ENCODE measurements at regions not wholly inside any gene's neighbourhood (a gene's known extent, or its start where the extent isn't known, plus 50 kb on each side); places are given as distances from the start of the nearest gene placed in this dataset.

DNA sequence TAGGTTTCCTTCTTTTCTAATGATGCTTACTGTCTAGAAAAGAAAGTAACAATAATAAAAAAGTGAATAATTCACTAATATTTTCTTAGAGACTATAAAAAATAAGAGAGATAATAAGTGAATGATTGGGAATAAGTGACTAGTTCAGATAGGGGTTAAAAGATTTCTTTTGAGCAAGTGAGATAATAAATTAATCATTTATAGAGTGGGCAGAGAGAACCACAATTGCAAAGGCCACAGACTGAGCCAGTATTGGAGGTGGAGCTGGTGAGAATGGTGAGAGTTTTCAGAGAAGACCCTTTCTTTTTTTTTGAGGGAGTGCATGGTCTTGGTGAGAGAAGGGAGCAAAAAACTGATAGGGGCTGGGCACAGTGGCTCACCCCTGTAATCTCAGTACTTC, 159.1 kb upstream of the SALL1 start:
- ATAC-seq (no peak), DNase-seq (ENCODE audit: low spot score) (no peak), FAIRE-seq (no peak)
- Histone ChIP-seq H4K20me1 (ENCODE audit: insufficient read depth, low read length) (no peaks in the 10 kb centered on the region), H3K36me3 (replicated peaks in 1 of 2; ENCODE audit: control insufficient read depth in 1 of 2, insufficient read depth in 2 of 2, low read length in 2 of 2) (no peaks in the 10 kb centered on the region), H3K9ac (ENCODE audit: insufficient read depth, low read depth, low read length) (no peak overlapping the region), H3K27ac (ENCODE audit: extremely low read length, insufficient read depth, low read length) (no peak overlapping the region), H3K79me2 (ENCODE audit: insufficient read depth, low read length) (no peaks in the 10 kb centered on the region), H3K4me2 (ENCODE audit: low read depth, low read length) (no peak overlapping the region), H3K4me3 (replicated peaks in 1 of 3; ENCODE audit: insufficient read depth in 1 of 3, low read depth in 2 of 3, low read length in 3 of 3) (no peak overlapping the region), H3K27me3 (ENCODE audit: control insufficient read depth in 1 of 2, insufficient read depth in 2 of 2, low read length in 2 of 2) (no peaks in the 10 kb centered on the region), H3K4me1 (ENCODE audit: insufficient read depth, low read length) (no peaks in the 10 kb centered on the region), H3K9me3 (ENCODE audit: low read length) (no peaks in the 10 kb centered on the region; the same call in 1 of the 2 replicates), H2AFZ (ENCODE audit: low read length) (no peak overlapping the region)
- in situ Hi-C loops (cut with HindIII; ENCODE audit: extremely low pct_ligation_motif_present, low pct_unique_long_range_greater_than_20kb) = no loop called here
- POLR2A ChIA-PET = no interaction called here
- no TSS peak for BruUV-seq (replicated peaks)
- intact Hi-C loops (cut with micrococcal nuclease; ENCODE audit: unreplicated experiment) = no loop called here
- CTCF ChIA-PET (ENCODE audit: low intra/inter-chr PET ratio, low total read pairs) = no interaction called here
- TF ChIP-seq ZBTB43 (CRISPR knock-in tag; conservative IDR thresholded peaks at IDR 0.05) = no peak
- no peak for TF ChIP-seq GABPA (IDR thresholded peaks at IDR 0.05; ENCODE audit: low read depth, low read length)
- TF ChIP-seq GABPA (CRISPR knock-in tag; IDR thresholded peaks at IDR 0.05; ENCODE audit: low read depth) = no peak
- TF ChIP-seq, protein P1, sequence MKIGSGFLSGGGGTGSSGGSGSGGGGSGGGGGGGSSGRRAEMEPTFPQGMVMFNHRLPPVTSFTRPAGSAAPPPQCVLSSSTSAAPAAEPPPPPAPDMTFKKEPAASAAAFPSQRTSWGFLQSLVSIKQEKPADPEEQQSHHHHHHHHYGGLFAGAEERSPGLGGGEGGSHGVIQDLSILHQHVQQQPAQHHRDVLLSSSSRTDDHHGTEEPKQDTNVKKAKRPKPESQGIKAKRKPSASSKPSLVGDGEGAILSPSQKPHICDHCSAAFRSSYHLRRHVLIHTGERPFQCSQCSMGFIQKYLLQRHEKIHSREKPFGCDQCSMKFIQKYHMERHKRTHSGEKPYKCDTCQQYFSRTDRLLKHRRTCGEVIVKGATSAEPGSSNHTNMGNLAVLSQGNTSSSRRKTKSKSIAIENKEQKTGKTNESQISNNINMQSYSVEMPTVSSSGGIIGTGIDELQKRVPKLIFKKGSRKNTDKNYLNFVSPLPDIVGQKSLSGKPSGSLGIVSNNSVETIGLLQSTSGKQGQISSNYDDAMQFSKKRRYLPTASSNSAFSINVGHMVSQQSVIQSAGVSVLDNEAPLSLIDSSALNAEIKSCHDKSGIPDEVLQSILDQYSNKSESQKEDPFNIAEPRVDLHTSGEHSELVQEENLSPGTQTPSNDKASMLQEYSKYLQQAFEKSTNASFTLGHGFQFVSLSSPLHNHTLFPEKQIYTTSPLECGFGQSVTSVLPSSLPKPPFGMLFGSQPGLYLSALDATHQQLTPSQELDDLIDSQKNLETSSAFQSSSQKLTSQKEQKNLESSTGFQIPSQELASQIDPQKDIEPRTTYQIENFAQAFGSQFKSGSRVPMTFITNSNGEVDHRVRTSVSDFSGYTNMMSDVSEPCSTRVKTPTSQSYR (CRISPR knock-in tag; IDR thresholded peaks at IDR 0.05; ENCODE audit: borderline replicate concordance) = no peak
- TF ChIP-seq, protein P2, sequence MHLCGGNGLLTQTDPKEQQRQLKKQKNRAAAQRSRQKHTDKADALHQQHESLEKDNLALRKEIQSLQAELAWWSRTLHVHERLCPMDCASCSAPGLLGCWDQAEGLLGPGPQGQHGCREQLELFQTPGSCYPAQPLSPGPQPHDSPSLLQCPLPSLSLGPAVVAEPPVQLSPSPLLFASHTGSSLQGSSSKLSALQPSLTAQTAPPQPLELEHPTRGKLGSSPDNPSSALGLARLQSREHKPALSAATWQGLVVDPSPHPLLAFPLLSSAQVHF (CRISPR knock-in tag; IDR thresholded peaks at IDR 0.05) = no peak
- TF ChIP-seq, protein P3, sequence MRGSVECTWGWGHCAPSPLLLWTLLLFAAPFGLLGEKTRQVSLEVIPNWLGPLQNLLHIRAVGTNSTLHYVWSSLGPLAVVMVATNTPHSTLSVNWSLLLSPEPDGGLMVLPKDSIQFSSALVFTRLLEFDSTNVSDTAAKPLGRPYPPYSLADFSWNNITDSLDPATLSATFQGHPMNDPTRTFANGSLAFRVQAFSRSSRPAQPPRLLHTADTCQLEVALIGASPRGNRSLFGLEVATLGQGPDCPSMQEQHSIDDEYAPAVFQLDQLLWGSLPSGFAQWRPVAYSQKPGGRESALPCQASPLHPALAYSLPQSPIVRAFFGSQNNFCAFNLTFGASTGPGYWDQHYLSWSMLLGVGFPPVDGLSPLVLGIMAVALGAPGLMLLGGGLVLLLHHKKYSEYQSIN (CRISPR knock-in tag; IDR thresholded peaks at IDR 0.05; ENCODE audit: borderline replicate concordance) = no peak
- TF ChIP-seq JUNB (CRISPR knock-in tag; IDR thresholded peaks at IDR 0.05; ENCODE audit: borderline replicate concordance) = no peak
